Epithelial cell of proximal tubule (primary cell): ENCODE measurements at regions not wholly inside any gene's neighbourhood (a gene's known extent, or its start where the extent isn't known, plus 50 kb on each side); places are given as distances from the start of the nearest gene placed in this dataset.

Experiments
- DNase-seq: peaks from one replicate; pipeline ENCODE4 v3.0.0-alpha.2; 2011; ENCODE audit warnings: low read depth
- H3K4me3 ChIP-seq: 2 replicates; pipeline ENCODE4 v1.5.1; 2011; ENCODE audit warnings: low read depth, mild to moderate bottlenecking, low read length
- TF ChIP-seq, protein P1 (sequence below): conservative IDR thresholded peaks from 2 replicates; pipeline ENCODE4 v1.5.1; 2012; ENCODE audit warnings: low read depth, mild to moderate bottlenecking, low read length

DNA sequence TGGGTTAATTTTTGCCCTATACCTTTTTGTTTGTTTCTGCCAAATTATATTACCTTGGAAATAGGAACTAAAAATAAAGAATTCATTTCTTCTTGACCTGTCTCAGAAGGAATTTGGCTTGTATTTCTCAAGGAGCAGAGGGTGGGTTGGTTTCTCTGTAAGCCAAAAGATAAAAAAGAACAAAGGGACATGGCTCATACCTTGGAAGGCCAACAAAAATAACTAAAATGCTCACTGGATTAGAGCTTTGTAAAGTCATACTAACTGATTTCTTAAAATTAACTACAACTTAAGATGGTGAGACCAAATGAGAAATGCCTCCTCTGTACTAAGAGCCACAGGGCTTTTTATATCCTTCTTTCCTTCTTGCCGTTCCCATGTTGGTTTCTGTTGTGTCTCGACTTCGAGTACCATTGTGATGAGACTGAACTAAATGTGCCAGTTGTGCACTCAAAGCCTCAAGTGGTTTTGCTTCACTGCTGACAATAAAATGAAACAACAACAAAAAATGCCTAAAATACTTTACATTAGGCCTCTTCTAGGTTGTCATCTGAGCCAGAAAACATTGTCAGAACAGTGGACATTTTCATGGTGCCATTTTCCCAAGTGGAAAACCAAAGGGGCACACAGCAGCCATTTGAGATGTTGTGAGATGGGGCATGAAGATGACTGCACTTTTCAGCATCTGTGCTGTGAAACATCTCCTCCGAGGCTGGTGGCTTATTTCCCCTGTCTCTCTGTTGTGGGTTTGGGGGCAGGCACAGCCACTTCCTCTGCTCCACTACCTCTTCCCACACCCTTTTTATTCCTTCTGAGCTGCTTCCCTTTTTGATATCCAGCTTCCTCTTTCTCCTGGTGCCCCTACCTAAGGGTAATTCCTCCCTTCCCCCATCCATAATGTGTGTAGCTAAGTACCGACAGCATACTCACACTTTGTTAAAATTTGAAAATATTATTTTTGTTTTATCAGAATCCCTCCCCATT is 51.8 kb upstream of the AGR3 start:
- no peak for DNase-seq
- H3K4me3 ChIP-seq: no peak overlapping the region
- TF ChIP-seq, protein P1, sequence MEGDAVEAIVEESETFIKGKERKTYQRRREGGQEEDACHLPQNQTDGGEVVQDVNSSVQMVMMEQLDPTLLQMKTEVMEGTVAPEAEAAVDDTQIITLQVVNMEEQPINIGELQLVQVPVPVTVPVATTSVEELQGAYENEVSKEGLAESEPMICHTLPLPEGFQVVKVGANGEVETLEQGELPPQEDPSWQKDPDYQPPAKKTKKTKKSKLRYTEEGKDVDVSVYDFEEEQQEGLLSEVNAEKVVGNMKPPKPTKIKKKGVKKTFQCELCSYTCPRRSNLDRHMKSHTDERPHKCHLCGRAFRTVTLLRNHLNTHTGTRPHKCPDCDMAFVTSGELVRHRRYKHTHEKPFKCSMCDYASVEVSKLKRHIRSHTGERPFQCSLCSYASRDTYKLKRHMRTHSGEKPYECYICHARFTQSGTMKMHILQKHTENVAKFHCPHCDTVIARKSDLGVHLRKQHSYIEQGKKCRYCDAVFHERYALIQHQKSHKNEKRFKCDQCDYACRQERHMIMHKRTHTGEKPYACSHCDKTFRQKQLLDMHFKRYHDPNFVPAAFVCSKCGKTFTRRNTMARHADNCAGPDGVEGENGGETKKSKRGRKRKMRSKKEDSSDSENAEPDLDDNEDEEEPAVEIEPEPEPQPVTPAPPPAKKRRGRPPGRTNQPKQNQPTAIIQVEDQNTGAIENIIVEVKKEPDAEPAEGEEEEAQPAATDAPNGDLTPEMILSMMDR: no peak

DNA sequence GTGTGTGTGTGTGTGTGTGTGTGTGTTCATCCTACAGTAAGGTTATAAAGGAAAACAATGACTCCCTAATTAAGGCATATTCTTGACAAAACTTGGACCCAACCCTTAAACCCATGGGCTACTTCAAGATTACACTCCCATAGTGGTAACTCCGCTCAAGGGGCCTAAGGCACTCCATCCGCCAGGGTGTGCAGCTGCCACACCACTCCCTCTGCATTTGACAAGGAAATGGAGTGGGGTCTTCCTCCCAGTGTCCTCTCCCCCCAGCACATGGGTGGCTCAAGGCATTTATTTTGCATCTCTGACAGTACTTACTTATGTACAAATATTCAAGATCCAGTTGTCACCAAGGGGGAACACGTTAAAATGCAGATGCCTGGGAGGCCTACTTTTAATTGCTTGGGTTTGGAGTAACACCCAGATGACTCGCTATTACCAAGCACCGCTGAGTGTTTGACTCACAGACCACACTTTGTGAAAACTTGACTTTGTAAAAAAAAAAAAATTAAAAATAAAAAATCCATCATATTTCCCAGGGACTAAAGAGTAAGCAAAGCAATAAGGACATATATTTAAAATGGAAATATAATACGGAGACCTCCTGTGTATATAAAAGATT is 53.0 kb upstream of the AGR3 start:
- TF ChIP-seq, protein P1: no peak
- no peak for DNase-seq
- no peak overlapping the region for H3K4me3 ChIP-seq

DNA sequence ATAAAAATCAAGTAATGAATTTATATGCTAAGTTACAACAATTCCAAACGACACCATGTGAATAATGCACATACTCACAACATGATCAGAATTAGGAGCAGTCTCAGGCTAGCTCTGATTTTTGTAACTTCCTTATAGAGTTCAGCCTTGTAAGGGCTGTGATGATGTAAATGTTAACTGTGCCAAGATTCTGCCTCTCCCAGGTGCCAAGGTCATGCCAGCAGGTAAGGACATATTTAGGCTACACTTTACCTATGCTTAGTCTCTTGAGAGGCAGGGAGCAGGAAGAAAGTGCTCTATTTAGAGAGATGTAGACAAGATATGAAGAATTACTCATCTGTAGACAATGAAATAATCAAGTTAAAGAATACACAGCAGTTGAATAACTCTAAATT is 53.6 kb upstream of the AGR3 start:
- no peak for DNase-seq
- H3K4me3 ChIP-seq: no peak overlapping the region
- TF ChIP-seq, protein P1: no peak

DNA sequence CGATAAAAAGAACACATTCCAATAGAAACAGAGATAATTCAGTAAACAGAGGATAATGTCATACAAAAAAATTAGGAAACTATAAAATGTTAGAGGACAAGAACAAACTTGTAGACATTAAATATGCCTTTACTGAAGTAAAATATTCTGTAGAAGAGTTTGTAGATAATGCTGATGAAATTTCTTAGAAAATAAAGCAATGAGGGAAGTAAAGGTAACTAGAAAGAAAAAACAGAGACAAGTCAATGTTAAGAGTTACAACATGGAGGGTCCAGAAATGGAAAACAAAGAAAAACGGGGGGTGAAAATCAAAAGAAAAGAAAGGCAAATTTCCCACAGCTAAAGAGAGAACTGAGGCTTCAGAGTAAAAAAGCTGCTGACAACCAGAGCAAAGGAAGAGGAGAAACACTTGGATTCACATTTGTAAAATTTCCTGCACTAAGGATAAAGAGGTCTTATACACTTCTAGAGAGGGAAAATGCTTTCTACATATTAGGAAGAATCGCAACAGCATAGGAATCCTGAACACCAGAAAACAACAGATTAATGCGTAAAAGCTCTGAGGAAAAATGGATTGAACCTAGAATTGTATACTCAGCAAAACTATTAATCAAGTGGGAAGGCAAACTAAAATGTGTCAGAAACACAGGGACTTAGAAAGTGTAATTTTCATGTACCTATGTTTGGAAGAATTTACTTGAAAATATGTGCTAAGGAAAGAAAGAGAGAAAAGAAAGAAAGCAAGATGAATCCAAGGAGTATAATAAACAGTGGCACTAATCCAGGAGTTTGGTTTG is 55.0 kb upstream of the AGR3 start:
- TF ChIP-seq, protein P1: no peak
- no peak for DNase-seq
- H3K4me3 ChIP-seq: no peak overlapping the region

DNA sequence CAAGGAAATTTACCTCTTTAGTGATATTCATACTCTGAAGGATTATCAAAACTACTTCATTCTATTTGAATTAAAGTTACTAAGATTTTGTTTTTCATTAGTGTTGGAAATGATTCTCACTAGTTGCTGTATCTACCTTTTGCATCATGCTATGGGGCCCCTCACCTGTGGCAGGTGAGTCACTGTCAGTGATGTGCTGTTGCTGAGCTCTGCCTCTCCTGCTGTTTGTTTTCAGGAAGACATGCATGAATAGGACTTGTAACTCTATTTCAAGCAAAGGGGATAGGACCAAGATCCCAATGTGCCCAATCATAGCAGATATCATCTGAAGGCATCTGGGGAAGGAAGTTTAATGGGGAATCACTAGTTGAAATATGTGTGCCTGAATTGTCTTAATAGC is 57.4 kb upstream of the AGR3 start:
- TF ChIP-seq, protein P1: no peak
- DNase-seq: no peak
- no peak overlapping the region for H3K4me3 ChIP-seq

DNA sequence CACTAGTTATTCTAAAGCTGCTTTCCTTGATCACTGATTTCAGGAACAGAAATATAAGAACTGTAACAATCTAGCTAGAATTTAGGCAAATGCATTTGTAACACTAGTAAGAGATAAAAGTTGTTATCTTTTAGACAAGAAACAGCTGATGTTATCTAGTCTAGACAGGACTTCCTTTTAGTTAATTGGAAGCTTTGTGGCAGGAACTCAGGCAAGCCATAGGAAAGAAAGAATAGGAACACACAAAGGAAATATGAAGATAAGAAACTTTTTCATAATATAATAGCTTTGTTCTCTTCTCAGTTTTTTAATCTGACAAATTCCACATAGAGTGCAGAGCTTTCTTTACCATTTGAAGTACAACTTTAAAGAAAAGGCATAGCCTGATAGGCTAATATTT is 59.0 kb upstream of the AGR3 start:
- DNase-seq: no peak
- TF ChIP-seq, protein P1: no peak

More for the DNA sequence above, 59.0 kb upstream of the AGR3 start:
- H3K4me3 ChIP-seq: no peak overlapping the region
